GM18867 (cell line): ENCODE measurements at regions not wholly inside any gene's neighbourhood (a gene's known extent, or its start where the extent isn't known, plus 50 kb on each side); places are given as distances from the start of the nearest gene placed in this dataset.
"Not testable (repeated sequence)": the region's sequence is repeated elsewhere in the genome, so short reads cannot be mapped to it uniquely, and the experiment has no call there.

Experiments
- ATAC-seq: cut with Tn5 transposase; IDR thresholded peaks from one replicate; pipeline ENCODE4 v1.9.1; 2021; ENCODE audit warnings: mild to moderate bottlenecking, moderate library complexity; ENCODE audit not compliant: unreplicated experiment

- no peak for ATAC-seq
Observed at GRCh38 chr5:142411103-142411502, 86.3 kb upstream of the SPRY4 start.

DNA sequence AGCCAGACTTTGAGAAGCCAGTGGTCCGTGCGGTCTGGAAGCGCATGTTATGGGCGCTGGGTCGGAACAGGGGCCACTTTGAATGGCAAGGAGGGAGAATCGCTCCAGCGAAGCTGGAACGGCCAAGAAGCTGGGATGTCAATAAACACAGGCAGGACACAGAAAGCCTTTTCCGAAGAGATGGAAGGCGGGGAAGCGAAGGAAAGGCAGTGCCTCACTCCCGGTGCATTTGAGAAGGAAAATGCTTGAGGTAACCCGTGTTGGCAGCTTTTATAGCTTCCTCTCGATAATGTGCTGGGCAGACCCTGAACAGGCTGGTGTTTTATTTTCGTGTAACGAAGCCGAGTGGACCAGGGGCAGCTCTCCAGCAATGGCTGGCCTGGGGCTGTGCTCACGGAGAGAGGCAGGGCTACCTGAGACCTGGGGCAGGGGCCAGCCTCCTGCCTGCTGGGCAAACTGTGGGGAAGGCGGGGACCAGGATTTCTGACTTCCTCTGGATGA is 84.2 kb upstream of the SPRY4 start:
- ATAC-seq = no peak

DNA sequence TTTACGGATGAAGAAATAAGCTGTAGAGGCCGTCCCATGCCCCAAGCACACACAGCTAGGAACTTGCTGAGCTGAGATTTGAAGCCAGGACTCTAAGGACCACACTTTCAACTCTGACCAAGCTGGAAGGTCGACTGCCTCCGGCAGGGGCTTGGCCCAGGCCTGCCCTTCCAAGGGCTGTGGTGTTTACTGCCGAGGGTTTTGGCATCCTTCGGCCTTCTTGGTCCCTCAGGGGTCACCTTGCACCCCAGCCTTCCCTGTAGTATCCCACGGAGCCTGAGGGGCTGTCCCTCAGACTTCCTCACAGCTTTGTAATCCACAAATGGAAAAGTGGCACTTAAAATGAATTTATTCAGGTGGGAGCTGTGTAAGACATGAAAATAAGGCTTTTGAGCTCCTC is 83.7 kb upstream of the SPRY4 start:
- ATAC-seq = no peak

GRCh38 chr5:142405814-142406395 is 81.1 kb upstream of the SPRY4 start:
- ATAC-seq = no peak

DNA sequence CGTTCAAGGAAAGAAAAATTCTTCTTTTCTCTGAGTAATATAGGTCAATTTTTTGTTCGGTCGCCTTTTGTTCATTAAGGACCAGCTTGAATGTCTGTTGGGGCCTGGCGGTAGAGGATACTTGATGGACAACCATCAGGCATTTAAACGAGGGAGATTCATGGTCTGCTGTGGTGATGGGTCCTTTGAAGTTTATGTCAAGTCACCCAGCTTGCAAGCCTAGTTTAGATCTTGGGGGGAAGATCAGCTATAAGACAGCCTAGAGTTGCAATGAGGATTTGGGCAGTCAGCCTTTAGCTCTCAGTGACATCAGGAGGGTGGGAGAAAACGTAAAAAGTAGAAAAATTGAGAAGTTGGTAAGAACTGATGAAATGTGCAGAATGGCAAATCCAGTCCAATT is 80.2 kb upstream of the SPRY4 start:
- no peak for ATAC-seq

DNA sequence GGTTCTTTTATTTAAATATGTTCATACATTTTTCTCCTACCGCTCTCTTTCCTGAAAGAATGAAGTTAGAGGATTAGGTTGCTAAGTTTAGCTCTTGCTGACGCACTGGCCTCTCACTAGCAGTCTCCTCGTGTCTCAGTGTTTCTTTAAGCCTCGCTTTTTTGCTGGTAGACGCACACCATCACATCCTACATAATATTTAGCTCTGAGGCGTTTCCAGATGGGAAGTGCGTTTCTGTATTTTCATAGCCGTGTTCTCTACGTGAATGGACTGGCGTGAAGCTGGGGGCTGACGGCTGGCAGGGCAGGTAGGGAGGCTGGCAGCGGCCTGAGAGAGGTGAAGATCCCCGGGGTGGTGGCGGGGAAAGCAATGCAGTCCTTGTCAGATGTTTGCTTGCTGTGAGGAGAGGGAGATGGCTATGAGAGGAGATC is 79.2 kb upstream of the SPRY4 start:
- ATAC-seq = no peak

GRCh38 chr5:142403583-142403982 is 78.8 kb upstream of the SPRY4 start:
- no peak for ATAC-seq

- ATAC-seq = no peak
Observed at GRCh38 chr5:142402752-142403318, 78.0 kb upstream of the SPRY4 start.

GRCh38 chr5:142400415-142400814 is 75.6 kb upstream of the SPRY4 start:
- no peak for ATAC-seq

- ATAC-seq = no peak
Observed at GRCh38 chr5:142399891-142400290, 75.1 kb upstream of the SPRY4 start.

DNA sequence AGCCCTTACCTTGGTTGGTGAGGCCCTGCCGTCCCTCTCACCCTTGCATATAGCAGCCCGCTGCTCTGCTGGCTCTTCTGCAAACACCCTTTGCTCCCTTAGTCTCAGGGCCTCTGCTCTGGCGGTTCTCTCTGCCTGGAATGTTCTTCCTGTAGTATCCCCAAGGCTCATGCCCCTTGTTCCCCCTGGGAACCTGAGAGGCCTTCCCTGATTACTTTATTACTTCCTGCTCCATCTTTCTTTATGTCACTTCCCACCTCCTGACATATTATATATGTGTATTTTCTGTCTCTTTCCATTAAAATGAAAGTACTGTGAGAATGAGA is 73.9 kb upstream of the SPRY4 start:
- ATAC-seq = no peak

- ATAC-seq = not testable (repeated sequence)
Observed at GRCh38 chr5:142398011-142398729, 73.3 kb upstream of the SPRY4 start.

- no peak for ATAC-seq
Observed at GRCh38 chr5:142397178-142397577, 72.4 kb upstream of the SPRY4 start.

- no peak for ATAC-seq
Observed at GRCh38 chr5:142396436-142397038, 71.7 kb upstream of the SPRY4 start.

- ATAC-seq = no peak
Observed at GRCh38 chr5:142395334-142395733, 70.5 kb upstream of the SPRY4 start.

DNA sequence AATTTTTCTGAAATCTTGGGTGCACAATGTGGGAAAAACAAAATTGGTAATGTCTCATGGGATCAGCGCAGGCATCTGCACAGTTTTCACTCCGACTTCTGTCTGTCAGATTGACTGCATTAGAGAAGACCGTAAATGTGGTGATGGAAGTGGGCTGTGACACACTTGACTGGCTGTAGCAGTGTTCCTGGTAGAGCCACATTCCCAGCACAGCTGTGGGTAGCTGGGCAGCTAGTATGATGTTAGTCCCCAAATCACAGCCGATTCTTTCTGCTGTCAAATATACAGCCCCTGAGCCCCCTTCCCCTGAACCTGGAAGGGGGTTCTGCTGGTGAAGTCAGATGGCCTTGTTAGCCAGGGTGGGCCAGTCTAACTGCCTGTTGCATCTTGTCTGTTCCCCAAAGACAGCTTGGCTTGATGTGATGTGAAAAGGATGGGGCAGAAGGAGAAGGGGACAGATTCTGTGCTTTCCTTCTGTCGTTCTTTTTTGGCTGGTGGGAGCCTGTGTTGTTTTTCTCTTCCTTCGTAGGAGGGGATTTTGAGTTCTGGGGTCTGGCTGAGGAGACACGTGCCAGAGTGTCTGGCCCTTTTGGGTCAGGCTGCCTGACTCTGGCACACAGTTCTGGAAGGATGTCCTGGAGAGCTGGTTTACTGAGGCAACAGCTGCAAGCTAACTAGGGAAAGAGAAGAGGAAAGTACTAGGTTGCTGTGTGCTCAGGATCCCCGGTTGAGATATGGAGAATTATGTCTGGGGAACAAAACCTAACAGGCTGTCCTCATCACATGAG is 66.4 kb upstream of the SPRY4 start:
- ATAC-seq = no peak

GRCh38 chr5:142390334-142390733 is 65.5 kb upstream of the SPRY4 start:
- ATAC-seq = no peak

DNA sequence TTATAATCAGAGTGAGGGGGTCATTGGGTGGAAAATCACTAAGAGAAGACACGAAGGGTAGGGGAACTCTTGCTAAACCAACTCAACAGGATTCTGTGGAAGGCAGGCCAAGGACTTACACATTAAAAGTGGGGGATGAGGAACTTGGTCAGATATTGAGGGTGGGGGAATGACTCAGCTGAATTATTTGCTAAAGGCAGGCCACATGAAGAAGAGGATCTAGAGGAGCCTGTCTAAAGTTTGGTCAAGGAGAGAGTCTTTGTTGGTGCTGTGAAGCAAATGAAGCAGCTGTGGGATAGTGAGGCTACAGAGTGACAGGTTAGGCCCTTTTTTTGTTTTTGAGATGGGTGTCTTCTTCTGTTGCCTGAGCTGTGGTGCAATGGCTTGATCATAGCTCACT is 63.9 kb upstream of the SPRY4 start:
- ATAC-seq = no peak

DNA sequence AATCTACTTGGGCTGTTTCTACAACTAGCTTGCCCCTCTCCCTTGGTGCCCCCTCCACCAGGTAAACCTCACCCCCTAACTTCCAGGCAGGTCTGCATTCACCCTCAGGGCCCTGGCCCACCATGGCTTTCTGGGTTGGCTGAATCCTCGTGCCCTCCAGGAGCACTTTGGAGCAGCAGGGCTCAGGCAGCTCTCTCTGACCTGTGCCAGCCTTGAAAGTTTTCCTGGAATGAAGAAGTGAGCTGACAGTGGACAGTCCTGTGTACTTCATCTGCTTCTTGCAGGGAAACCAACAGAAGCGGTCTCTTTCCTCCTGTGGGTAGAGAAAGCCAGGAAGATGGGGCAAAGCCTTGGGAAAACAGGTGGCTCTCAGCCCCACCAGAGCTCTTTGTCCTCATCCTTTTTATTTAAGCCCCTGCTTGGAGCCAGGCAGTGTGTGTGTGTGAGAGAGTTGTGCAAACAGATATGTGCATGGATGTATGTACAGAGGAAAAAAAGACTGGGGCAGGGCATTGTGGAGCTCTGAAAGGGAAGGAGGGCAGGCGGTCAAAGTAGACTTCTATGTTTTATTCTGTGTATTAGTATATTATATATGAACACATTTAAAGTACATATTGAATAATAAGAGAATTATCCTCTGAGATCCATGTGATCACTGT is 62.3 kb upstream of the SPRY4 start:
- ATAC-seq = no peak

- ATAC-seq = no peak
Observed at GRCh38 chr5:142386137-142387023, 61.6 kb upstream of the SPRY4 start.
